ENCODE measurements at regions not wholly inside any gene's neighbourhood (a gene's known extent, or its start where the extent isn't known, plus 50 kb on each side); places are given as distances from the start of the nearest gene placed in this dataset.

DNA sequence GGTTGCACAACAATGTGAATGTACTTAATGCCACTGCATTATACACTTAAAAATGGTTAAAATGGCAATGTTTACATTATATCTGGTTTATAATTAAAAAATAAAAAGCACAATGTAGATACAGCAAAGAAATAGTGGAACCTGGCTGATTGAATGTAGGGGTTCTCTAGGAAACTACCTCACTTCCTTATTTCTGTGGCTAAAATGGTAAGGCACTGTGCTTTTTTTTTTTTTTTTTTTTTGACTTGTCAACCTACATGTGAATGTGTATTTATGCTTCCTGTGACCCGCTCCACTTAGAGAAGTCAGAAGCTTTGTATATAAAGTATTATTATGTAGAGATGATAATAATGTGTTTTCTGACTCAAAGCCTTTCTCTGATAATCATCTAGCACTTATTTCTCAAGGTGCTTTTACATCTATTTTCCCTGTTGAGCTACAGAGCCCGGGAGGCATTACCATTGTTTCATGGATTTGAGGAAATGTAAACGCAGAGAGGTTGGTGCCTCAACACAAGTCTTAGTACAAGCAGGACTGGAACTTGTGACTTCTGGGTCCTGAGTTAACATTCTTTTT is 55.0 kb downstream of the SOX4 start:
- no peak for DNase-seq (ENCODE audit: low spot score)

DNA sequence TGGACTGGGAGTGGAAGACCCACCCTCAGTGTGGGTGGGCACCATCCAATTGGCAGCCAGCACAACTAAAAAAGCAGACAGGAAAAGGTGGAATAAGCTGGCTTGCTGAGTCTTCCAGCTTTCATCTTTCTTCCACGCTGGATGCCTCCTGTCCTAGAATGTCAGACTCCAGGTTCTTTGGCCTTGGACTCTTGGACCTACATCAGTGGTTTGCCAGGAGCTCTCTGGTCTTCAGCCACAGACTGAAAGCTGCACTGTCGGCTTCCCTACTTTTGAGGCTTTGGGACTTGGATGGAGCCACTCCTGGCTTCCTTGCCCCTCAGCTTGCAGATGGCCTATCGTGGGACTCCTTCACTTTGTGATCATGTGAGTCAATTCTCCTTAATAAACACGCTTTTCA is 59.8 kb downstream of the SOX4 start:
- DNase-seq (ENCODE audit: low spot score) = no peak

DNA sequence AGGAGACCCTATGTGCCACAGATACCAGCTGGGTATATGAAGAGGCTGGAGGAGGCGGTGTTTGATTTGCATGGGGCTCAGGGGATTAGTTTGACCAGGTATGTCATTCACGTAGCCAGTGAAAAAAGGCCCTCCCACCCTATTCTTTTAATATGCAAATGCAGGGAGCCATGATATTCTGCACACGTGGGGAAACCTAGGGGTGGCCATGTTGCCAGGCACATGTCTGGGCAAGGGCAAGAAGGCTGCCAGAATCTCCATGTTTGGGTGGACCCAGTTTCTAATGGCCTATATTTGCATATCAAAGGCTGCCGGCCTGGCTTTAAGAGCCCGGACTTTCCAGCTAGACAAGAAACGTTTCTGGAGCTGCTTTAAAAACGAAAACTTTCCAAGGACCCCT is 60.4 kb downstream of the SOX4 start:
- no peak for DNase-seq (ENCODE audit: low spot score)

DNA sequence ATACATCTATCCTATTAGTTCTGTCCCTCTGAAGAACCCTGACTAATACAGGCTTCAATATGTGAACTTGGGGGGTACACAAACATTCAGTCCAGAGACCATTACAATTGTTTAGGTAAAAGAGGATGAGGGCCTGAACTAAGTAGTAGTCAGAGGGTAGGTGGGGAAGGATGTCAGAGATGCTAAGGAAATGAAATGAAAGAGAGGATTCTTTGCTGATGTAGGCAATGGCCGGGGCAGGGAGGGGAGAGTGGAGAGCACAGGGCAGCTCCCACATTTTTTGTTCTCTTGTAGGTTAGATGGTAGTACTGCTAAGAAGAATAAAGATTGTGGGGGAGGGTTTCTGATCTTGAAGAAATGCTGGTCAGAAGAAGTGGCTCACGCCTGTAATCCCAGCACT is 60.8 kb downstream of the SOX4 start:
- no peak for DNase-seq (ENCODE audit: low spot score)

DNA sequence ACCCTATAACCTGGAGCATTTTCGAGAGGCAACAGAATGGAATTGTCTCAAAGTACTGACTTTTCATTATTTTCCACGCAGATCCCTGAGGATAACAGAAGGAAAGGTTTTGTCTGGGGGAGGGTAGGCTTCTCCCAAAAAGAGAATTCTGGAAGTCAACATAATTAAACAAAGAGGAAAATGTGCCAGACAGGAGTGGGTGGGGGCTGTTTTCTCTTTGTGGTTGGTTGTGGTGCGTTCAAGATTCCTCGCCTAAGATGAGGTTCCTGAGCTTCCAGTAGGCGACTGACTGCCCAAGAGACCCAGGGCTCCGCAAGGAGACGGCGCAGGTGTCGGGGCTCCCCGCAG is 70.4 kb downstream of the SOX4 start:
- no peak for DNase-seq (ENCODE audit: low spot score)

DNA sequence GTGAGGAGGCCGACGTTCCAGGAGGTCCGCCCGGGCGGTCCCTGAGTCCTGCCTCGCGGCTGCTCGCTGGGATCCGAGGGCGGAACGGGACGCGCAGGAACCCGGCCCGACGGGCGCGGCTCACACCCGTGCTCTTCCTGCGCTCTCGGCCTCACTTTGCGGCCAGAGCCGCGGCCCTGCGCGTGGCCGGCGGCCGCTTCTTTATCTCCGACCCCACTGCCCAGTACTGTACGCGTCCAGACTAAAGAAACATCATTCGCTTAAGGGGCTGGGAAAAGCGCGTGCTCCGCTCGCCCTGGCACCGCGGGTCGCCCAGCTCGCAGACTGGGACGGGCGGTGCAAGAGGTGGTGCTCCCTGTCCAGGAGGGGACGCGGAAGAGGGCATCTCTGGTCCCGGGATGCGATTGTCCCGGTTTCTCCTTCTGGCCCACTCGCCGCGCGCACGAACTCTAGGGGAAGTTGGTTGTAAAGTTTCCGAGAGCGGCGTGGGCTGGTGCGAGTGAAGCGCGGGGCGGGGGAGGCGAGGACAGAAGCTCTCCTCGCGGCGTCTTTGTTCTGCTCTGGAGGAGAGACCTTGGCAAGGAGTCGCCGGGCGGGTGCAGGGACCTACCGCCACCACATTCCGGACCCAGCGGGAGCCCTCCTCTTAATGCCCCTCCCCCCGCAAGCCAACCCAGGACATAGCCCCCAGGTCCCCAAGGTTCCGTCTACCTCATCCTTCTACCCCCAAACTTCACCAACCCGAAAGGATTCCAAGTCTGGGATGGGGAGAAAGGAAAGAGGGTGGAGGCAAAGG is 71.0 kb downstream of the SOX4 start:
- no peak for DNase-seq (ENCODE audit: low spot score)

DNA sequence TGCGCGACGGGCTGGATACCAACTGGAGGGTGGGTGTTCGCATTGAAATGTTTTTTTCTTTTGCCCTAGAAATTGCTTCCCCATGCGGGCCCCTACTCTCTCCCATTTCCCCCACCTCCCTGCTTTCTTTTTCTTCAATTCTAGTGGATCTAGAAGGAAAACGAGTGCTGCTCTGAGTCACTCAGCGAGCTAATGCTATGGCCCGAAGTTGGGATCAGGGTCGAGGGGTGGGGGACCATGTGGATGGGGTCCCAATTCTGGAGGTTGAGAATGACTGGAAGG is 71.5 kb downstream of the SOX4 start:
- no peak for DNase-seq (ENCODE audit: low spot score)

DNA sequence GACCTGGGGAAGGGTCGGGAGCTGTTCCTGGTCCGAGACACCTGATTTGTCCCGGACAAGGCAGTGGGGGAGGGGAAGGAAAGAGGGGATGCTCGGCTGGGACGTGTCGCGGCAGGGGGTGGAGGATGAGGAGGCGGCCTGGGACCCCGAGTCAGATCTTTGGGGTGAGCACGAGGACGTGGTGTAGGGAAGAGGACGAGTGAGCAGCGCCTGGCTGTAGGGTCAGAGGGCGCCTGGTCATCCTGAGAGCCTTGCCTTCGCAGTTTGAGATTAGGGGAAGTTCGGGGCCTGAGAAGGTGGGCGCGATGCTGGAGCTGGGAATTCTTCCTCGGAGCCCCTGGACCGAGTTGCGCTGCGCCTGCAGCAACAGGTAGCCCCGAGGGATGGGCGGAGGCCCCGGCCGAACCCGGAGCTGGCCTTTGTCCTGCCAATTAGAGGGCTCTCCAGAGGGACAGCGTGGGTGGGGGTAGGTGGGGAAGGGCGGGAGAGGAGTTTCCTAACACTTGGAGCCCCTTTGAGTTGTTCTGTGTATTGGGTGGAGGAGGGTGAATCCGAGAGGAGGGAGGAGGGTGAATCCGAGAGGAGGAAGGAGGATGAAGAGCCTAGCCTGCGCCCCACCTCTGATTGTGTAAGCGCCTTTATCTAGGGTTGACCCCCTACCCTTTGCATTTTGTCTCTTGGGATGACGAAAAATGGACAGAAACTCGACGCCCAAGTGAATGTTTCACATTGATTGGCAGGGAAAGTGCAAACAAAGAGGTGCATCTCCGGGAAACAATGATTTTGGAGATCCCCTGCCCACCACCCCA is 72.0 kb downstream of the SOX4 start:
- no peak for DNase-seq (ENCODE audit: low spot score)

DNA sequence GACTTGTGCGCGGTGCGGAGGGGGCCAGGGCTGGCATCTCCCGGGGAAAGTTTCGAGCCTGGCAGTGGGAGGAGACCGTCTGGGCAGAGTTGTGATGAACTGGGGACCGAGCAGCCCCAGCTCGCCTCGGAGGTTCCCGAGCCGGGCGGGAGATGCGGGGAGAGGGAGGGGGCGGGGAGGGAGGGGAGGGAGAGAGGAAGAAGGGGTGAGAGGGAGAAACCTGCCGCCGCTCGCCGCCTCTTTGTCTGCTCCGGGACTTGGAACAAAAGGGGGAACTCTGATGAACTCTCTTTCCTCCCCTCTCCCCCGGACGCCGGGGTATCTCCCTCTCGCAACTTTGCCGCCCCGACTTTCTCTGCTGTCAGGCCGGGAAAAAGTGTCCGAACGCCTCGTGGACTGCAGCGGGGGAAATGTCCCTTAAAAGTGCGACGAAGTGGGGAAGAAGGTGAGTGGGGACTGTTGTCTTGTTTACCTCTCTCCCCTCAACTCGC is 72.7 kb downstream of the SOX4 start:
- DNase-seq (ENCODE audit: low spot score) = no peak

DNA sequence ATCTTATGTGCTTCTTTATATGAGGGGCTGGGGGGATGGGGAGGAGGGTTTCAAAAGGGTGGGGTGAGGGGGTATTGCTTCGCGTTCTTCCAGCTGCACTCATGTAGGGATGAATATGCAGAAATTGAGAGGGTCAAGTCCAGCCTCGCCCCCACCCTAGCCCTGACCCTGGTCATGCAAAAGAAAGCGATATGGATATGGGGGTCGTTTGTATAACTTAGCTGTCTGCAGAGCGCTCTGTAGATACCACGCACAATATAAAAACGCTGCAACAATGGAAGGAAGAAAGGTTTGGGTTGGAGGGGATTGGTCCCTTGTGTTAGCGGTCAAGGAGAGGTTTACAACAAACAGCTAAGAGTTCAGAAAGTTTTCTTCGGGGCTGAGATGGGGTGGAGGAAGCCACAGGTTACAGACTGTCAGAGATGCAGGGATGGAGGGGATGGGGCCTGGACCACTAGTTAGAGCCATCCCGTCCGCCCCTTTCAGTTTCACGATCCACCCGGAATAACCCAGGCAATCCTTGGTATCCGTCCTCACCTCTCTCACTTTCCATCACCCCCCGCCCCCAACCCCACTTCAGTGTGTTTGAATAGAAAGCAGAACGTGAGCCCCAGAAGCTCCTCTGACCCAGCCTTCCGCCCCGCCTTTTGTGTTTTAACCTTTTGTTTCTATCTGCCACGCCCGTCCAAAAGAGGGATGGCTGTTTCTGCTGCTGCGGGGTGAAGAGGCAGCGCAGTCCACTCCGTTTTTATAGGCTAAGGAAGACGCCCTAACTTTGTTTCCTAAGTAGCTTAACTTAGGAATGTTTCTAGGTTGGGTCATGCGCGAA is 73.5 kb downstream of the SOX4 start:
- DNase-seq (ENCODE audit: low spot score) = no peak

DNA sequence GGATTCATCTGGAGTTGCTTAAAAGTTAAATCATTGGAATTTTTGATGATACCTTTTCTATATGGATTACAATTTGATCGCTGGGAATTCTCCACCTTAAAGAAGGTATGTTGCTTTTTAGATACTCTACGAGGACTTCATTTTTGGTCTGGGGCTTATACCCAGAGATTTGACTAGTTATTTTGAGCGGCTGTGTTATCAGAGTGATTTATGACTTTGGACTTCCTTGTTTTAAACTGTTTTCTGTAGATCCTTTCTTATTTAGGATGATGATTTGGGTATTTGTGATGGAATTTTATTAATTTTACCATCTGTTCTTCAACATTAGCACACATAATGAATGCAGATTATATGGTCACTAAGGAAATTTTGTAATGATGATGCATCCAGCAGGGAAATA is 75.2 kb downstream of the SOX4 start:
- DNase-seq (ENCODE audit: low spot score) = no peak

DNA sequence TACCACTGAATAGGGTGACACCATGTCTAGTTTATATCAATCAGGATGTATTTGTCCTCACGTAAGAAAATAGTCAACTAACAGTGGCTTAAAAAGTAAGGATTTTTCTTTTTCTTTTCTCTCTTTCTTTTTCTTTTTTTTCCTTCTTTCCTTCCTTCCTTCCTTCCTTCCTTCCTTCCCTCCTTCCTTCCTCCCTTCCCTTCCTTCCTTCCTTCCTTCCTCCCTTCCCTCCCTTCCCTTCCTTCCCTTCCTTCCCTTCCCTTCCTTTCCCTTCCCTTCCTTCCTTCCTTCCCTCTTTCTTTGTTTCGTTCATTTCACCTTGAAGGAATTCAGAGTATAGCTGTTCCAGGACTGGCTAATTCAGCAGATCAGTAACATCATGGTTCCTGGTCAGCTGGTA is 83.2 kb downstream of the SOX4 start:
- DNase-seq (ENCODE audit: low spot score) = no peak

DNA sequence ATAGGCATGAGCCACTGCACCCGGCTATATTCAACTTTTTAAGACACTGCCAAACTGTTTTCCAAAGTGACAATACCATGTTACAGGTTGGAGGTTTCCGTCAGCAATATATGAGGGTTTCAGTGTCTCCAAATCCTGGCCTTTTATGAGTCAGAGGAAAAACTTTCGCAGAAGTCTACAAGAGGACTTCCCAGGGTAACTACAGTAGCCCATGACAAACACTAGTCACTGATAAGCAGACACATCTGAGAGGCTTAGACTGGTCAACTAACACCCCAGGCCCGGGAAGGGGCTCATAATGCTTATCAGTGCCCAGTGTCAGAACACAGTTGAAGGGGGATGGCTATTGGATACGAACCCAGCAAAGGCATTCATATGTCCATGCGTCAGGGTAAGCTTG is 85.4 kb downstream of the SOX4 start:
- peak; percentile 25 for DNase-seq (ENCODE audit: low spot score)

DNA sequence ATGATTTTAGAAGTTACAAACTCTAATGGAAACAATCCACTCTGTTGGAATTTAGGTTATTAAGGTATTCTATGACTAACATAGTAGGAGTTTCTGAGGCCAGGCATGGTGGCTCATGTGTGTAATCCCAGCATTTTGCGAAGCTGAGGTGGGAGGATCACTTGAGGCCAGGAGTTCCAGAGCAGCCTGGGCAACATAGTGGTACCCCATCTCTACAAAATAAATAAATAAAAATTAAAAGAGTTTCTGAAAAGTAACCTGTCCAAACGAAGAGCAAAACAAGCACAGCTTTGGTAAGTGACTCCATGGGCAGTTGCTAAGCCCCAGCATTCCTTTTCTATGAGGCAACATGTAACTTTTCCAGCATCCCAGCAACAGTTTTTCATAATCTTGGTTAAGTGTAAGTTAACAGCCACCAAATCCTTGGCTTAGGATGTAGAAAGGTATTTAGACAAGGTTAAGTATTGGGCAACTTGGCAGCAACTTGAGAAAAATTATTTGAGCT is 86.3 kb downstream of the SOX4 start:
- peak; percentile 35 for DNase-seq (ENCODE audit: low spot score)

DNA sequence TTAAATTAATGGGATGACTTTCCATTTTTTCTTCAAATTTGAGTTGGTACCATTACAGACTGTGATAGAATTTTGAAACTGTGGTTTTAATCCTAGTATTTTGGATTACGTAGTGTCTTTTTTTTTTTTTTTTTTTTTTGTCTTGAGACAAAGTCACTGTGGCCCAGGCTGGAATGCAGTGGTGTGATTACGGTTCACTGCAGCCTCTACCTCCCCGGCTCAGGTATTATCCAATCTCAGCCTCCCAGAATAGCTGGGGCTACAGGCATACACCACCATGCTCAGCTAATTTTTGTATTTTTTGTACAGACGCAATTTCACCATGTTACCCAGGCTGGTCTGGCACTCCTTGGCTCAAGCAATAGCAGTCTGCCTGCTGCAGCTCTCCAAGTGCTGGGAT is 87.1 kb downstream of the SOX4 start:
- no peak for DNase-seq (ENCODE audit: low spot score)

DNA sequence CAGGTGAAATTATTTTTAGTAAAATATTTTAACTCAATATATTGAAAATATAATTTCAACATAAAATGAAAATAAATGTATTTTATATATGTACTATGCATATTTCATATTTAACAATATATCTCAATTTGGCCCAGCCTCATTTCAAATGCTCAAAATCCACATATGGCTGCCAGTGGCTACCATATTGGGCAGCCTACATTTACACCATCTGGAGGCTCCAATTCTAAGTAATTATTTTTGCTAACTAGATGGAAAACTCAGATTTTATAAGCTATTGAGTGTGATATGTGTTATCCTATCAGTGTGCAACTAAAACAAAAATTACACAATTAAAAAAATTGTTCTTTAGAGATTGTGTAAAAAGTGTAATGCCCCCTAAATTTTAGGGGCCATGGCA is 96.9 kb downstream of the SOX4 start:
- no peak for DNase-seq (ENCODE audit: low spot score)

DNA sequence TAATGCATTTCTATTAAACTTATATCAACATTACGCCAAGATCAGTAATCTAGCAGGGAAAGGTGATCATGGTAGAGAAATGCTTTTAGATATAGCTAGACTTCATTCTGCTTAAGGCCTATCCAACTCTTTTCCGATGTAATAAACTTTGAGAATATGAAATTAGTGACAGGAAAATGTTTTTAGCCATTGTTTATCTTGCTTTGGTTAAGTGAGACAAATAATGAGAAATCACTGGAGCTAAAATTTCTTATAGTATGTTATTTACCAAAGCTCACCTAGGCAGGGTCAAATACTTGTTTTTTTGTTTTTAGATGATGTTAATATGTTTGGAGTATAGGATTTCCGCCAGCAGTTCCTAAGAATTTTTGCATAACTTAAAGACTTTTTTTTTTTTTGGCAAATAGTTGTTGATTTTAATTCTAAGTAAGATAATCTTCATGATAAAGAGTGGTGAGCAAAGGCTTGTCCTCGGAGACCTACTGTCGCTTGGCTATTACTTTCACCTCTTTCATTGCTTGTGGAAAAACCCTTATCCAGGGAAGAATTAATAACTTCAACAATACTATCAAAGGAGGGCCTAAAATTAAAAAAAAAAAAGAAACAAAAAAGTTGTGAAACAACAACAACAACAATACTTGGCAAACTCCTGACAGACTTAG is 98.3 kb downstream of the SOX4 start:
- DNase-seq (ENCODE audit: low spot score) = no peak

DNA sequence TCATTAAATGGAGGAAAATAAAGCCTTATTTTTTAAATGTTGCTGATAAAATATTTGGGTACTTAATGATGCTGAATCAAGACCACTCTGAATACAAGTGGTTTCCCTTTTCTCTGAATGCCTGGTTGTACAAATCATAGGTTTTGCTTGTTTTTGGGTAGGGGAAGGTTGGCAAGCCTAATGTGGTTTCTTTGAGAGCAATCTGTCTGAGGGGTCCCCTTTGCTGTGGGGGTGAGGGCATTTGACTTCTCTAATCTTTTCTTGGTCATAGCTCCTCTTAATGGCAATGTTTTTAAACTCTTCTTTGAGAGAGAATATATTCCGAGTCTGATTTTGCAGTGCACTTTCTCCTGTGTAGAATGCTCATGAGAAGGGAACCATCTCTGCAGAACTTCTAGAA is 99.2 kb downstream of the SOX4 start:
- DNase-seq (ENCODE audit: low spot score) = no peak

DNA sequence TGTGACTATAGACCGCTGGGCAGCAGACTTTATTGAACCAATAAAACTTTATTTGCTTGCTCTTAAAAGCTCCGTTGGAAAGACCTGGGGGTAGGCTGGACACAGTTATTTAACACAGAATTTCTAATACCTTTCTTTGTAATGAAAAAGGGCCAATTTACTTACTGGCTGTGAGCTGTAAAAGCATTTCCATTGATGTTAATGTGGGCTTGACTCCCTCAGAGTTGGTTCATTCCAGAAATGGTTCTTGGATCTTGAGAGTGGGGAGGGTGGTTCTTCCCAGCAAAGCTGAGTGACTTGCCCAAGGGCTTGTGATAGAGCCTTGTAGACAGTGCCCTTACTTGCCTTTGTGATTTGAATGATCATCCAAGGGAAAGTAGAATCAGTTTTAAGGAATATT is 100.6 kb downstream of the SOX4 start:
- no peak for DNase-seq (ENCODE audit: low spot score)

DNA sequence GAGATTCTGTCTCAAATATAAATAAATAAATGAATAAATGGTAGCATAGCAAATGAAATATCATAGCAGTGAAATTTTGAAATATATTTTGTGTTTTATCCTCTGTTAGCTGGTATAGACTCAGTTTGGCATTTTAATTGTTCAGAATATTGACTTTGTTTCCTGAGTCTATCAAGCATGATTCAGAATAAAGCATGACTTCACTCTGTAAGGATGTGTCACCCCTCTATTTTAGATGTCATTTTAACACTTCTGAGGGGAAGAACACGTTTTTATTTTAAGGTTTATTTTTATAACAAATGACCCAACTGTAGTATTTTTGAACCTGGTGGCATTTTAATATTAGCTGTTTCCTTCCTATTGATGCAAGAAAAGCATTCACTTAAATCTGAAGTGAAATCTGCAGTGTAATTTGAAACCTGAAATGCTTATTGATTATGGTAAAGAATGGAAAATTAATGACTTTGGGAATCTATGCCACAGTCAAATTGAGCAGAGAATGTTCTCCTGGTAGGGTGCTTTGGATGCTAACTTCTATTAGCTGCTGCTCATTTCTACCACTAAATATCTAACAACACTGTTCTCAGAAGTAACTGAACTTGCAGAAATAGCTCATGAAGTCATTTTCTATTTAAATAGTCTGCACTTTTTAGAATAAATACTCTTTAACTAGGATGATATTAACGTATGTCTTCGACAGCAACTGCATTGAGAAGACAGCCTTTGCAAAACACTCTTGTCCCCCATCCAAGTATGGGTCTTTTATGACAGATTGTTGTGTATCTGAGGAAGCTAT is 114.2 kb downstream of the SOX4 start:
- DNase-seq (ENCODE audit: low spot score) = no peak

DNA sequence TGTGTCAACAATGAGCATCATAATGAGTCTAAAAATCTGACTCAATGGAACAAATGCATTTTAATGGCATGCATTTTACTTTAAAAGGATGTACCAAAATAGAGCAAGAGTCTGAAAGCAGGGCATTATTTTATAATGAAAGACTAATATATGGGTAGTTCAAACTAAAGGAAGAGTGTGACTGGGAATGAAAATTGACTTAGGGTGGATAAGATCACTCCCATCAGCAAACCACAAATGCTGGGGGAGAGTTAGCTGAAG is 114.7 kb downstream of the SOX4 start:
- DNase-seq (ENCODE audit: low spot score) = no peak

Measured in umbilical cord (tissue), 1 donor.